ENCODE measurements at regions not wholly inside any gene's neighbourhood (a gene's known extent, or its start where the extent isn't known, plus 50 kb on each side); places are given as distances from the start of the nearest gene placed in this dataset.
"Not testable (repeated sequence)": the region's sequence is repeated elsewhere in the genome, so short reads cannot be mapped to it uniquely, and the experiment has no call there.

- no peak overlapping the region for H4K8ac ChIP-seq (ENCODE audit: low read depth, low read length)
- H3K27ac ChIP-seq (replicated peaks; ENCODE audit: low read length): no peak overlapping the region
- no peak overlapping the region for H3K14ac ChIP-seq (ENCODE audit: low read length)
Observed at GRCh38 chr20:60187683-60188082, 229.5 kb downstream of the CDH26 start.

GRCh38 chr20:60191014-60191413, 232.8 kb downstream of the CDH26 start:
- no peaks in the 10 kb centered on the region for H3K27me3 ChIP-seq (ENCODE audit: control insufficient read depth in 3 of 3, insufficient read depth in 3 of 3, low read depth in 1 of 3, low read length in 3 of 3)
- no CpG with 5 or more reads among the region's 3 CpGs for WGBS, 2 donors (ENCODE audit: extremely low coverage in 2 of 2, insufficient read length in 2 of 2, insufficient replicate concordance in 1 of 2)
- H2AK5ac ChIP-seq (ENCODE audit: low read depth, low read length): no peak overlapping the region
- H3K18ac ChIP-seq (ENCODE audit: low read length): no peak overlapping the region
- no peaks in the 10 kb centered on the region for H3K36me3 ChIP-seq (replicated peaks in 1 of 2; ENCODE audit: control insufficient read depth in 2 of 2, insufficient read depth in 2 of 2, low read length in 2 of 2)
- no peak overlapping the region for H2BK120ac ChIP-seq (ENCODE audit: low read depth, low read length)
- no peaks in the 10 kb centered on the region for H3K79me1 ChIP-seq (ENCODE audit: low read depth, low read length)
- no peak overlapping the region for H3K4me3 ChIP-seq (ENCODE audit: low read length in 2 of 2)
- H3K4me1 ChIP-seq (ENCODE audit: control insufficient read depth in 2 of 2, insufficient read depth in 1 of 2, low read depth in 1 of 2, low read length in 2 of 2): no peaks in the 10 kb centered on the region
- no peak overlapping the region for H3K4ac ChIP-seq (ENCODE audit: low read length)
- H2BK12ac ChIP-seq (ENCODE audit: low read length): no peak overlapping the region
- no peak overlapping the region for H3K14ac ChIP-seq (ENCODE audit: low read length)
- no peak overlapping the region for H3K27ac ChIP-seq (replicated peaks; ENCODE audit: low read length)
- H3K4me2 ChIP-seq (ENCODE audit: insufficient read depth, low read length, poor library complexity, severe bottlenecking): no peak overlapping the region
- no peak overlapping the region for H2BK15ac ChIP-seq (ENCODE audit: low read length)
- no peak overlapping the region for H3K23ac ChIP-seq (ENCODE audit: low read depth, low read length, poor library complexity)
- H3K9ac ChIP-seq (ENCODE audit: low read depth, low read length, poor library complexity): no peak overlapping the region
- H2BK5ac ChIP-seq (ENCODE audit: low read length): no peak overlapping the region
- DNase-seq (ENCODE audit: low spot score): no peak
- no peak overlapping the region for H4K8ac ChIP-seq (ENCODE audit: low read depth, low read length)
- H2AFZ ChIP-seq (ENCODE audit: low read length): no peak overlapping the region
- H3K9me3 ChIP-seq (replicated peaks in 1 of 2; ENCODE audit: control insufficient read depth in 2 of 2, insufficient read depth in 1 of 2, low read depth in 1 of 2, low read length in 2 of 2): no peaks in the 10 kb centered on the region
- H4K91ac ChIP-seq (ENCODE audit: low read depth, low read length, poor library complexity): no peak overlapping the region

More at GRCh38 chr20:60187683-60188082, 229.5 kb downstream of the CDH26 start:
- Histone ChIP-seq H2AFZ (ENCODE audit: low read length) (no peak overlapping the region), H4K91ac (ENCODE audit: low read depth, low read length, poor library complexity) (no peak overlapping the region), H3K23ac (ENCODE audit: low read depth, low read length, poor library complexity) (no peak overlapping the region), H2AK5ac (ENCODE audit: low read depth, low read length) (no peak overlapping the region), H3K4me1 (ENCODE audit: control insufficient read depth in 2 of 2, insufficient read depth in 1 of 2, low read depth in 1 of 2, low read length in 2 of 2) (no peaks in the 10 kb centered on the region), H3K4ac (ENCODE audit: low read length) (no peak overlapping the region), H2BK5ac (ENCODE audit: low read length) (no peak overlapping the region), H3K4me2 (ENCODE audit: insufficient read depth, low read length, poor library complexity, severe bottlenecking) (no peak overlapping the region), H2BK15ac (ENCODE audit: low read length) (no peak overlapping the region), H2BK12ac (ENCODE audit: low read length) (no peak overlapping the region), H3K36me3 (replicated peaks in 1 of 2; ENCODE audit: control insufficient read depth in 2 of 2, insufficient read depth in 2 of 2, low read length in 2 of 2) (no peaks in the 10 kb centered on the region), H3K27me3 (ENCODE audit: control insufficient read depth in 3 of 3, insufficient read depth in 3 of 3, low read depth in 1 of 3, low read length in 3 of 3) (no peaks in the 10 kb centered on the region), H3K79me1 (ENCODE audit: low read depth, low read length) (no peaks in the 10 kb centered on the region), H3K4me3 (ENCODE audit: low read length in 2 of 2) (no peak overlapping the region), H3K9ac (ENCODE audit: low read depth, low read length, poor library complexity) (no peak overlapping the region), H3K18ac (ENCODE audit: low read length) (no peak overlapping the region), H2BK120ac (ENCODE audit: low read depth, low read length) (no peak overlapping the region), H3K9me3 (replicated peaks in 1 of 2; ENCODE audit: control insufficient read depth in 2 of 2, insufficient read depth in 1 of 2, low read depth in 1 of 2, low read length in 2 of 2) (peaks cover 0 to 4% of the 10 kb centered on the region in 2 donors)
- no peak for DNase-seq (ENCODE audit: low spot score)

GRCh38 chr20:60192326-60192725, 234.1 kb downstream of the CDH26 start:
- Histone ChIP-seq H3K4me3 (ENCODE audit: low read length in 2 of 2) (no peak overlapping the region), H3K4ac (ENCODE audit: low read length) (no peak overlapping the region), H3K79me1 (ENCODE audit: low read depth, low read length) (no peaks in the 10 kb centered on the region), H3K36me3 (replicated peaks in 1 of 2; ENCODE audit: control insufficient read depth in 2 of 2, insufficient read depth in 2 of 2, low read length in 2 of 2) (no peaks in the 10 kb centered on the region), H3K27me3 (ENCODE audit: control insufficient read depth in 3 of 3, insufficient read depth in 3 of 3, low read depth in 1 of 3, low read length in 3 of 3) (no peaks in the 10 kb centered on the region), H2BK120ac (ENCODE audit: low read depth, low read length) (no peak overlapping the region), H2BK12ac (ENCODE audit: low read length) (no peak overlapping the region), H2BK15ac (ENCODE audit: low read length) (no peak overlapping the region), H3K14ac (ENCODE audit: low read length) (no peak overlapping the region), H3K4me1 (ENCODE audit: control insufficient read depth in 2 of 2, insufficient read depth in 1 of 2, low read depth in 1 of 2, low read length in 2 of 2) (no peaks in the 10 kb centered on the region), H3K9me3 (replicated peaks in 1 of 2; ENCODE audit: control insufficient read depth in 2 of 2, insufficient read depth in 1 of 2, low read depth in 1 of 2, low read length in 2 of 2) (no peaks in the 10 kb centered on the region), H3K18ac (ENCODE audit: low read length) (no peak overlapping the region), H2BK5ac (ENCODE audit: low read length) (no peak overlapping the region), H3K27ac (replicated peaks; ENCODE audit: low read length) (no peak overlapping the region), H2AK5ac (ENCODE audit: low read depth, low read length) (no peak overlapping the region), H3K9ac (ENCODE audit: low read depth, low read length, poor library complexity) (no peak overlapping the region), H4K91ac (ENCODE audit: low read depth, low read length, poor library complexity) (no peak overlapping the region), H2AFZ (ENCODE audit: low read length) (no peak overlapping the region), H3K23ac (ENCODE audit: low read depth, low read length, poor library complexity) (no peak overlapping the region), H4K8ac (ENCODE audit: low read depth, low read length) (no peak overlapping the region), H3K4me2 (ENCODE audit: insufficient read depth, low read length, poor library complexity, severe bottlenecking) (no peak overlapping the region)
- DNase-seq (ENCODE audit: low spot score): no peak
- WGBS, 2 donors (ENCODE audit: extremely low coverage in 2 of 2, insufficient read length in 2 of 2, insufficient replicate concordance in 1 of 2): no CpG with 5 or more reads among the region's 1 CpG

GRCh38 chr20:60199132-60199531, 240.9 kb downstream of the CDH26 start:
- not testable (repeated sequence) for H2BK12ac ChIP-seq (ENCODE audit: low read length); H3K36me3 ChIP-seq (replicated peaks in 1 of 2; ENCODE audit: control insufficient read depth in 2 of 2, insufficient read depth in 2 of 2, low read length in 2 of 2); H3K27ac ChIP-seq (replicated peaks; ENCODE audit: low read length); H2BK5ac ChIP-seq (ENCODE audit: low read length); H2BK120ac ChIP-seq (ENCODE audit: low read depth, low read length); H3K4me2 ChIP-seq (ENCODE audit: insufficient read depth, low read length, poor library complexity, severe bottlenecking); H3K4me1 ChIP-seq (ENCODE audit: control insufficient read depth in 2 of 2, insufficient read depth in 1 of 2, low read depth in 1 of 2, low read length in 2 of 2); H2AFZ ChIP-seq (ENCODE audit: low read length); H4K8ac ChIP-seq (ENCODE audit: low read depth, low read length); H4K91ac ChIP-seq (ENCODE audit: low read depth, low read length, poor library complexity); H3K9ac ChIP-seq (ENCODE audit: low read depth, low read length, poor library complexity); H3K79me1 ChIP-seq (ENCODE audit: low read depth, low read length); H2AK5ac ChIP-seq (ENCODE audit: low read depth, low read length); H3K4ac ChIP-seq (ENCODE audit: low read length); DNase-seq (ENCODE audit: low spot score); H3K27me3 ChIP-seq (ENCODE audit: control insufficient read depth in 3 of 3, insufficient read depth in 3 of 3, low read depth in 1 of 3, low read length in 3 of 3); H3K4me3 ChIP-seq (ENCODE audit: low read length in 2 of 2); H3K18ac ChIP-seq (ENCODE audit: low read length); H3K9me3 ChIP-seq (replicated peaks in 1 of 2; ENCODE audit: control insufficient read depth in 2 of 2, insufficient read depth in 1 of 2, low read depth in 1 of 2, low read length in 2 of 2); H3K23ac ChIP-seq (ENCODE audit: low read depth, low read length, poor library complexity); H3K14ac ChIP-seq (ENCODE audit: low read length); H2BK15ac ChIP-seq (ENCODE audit: low read length)
- no CpG with 5 or more reads among the region's 3 CpGs for WGBS, 2 donors (ENCODE audit: extremely low coverage in 2 of 2, insufficient read length in 2 of 2, insufficient replicate concordance in 1 of 2)

All from neuronal stem cell (in vitro differentiated cells).